ENCODE measurements at regions not wholly inside any gene's neighbourhood (a gene's known extent, or its start where the extent isn't known, plus 50 kb on each side); places are given as distances from the start of the nearest gene placed in this dataset.

- peaks cover 14 to 29% (median 18%) of the 10 kb centered on the region in 3 donors for H3K27me3 ChIP-seq (ENCODE audit: control insufficient read depth in 3 of 3, insufficient read depth in 3 of 3, low read length in 3 of 3)
- H3K9me3 ChIP-seq (ENCODE audit: control insufficient read depth in 3 of 3, low read length in 3 of 3) = no peaks in the 10 kb centered on the region
- no peaks in the 10 kb centered on the region for H3K36me3 ChIP-seq (ENCODE audit: control insufficient read depth in 3 of 3, insufficient read depth in 3 of 3, low read length in 3 of 3)
- H3K27ac ChIP-seq (ENCODE audit: low read depth, low read length) = no peak overlapping the region
- no peaks in the 10 kb centered on the region for H3K4me1 ChIP-seq (ENCODE audit: control insufficient read depth in 3 of 3, insufficient read depth in 3 of 3, low read length in 3 of 3)
- no peak overlapping the region for H3K4me3 ChIP-seq (ENCODE audit: low read length in 3 of 3)
- H3K9ac ChIP-seq (ENCODE audit: low read depth in 1 of 3, low read length in 3 of 3) = no peak overlapping the region
Observed at GRCh38 chr4:27090406-27090805, 229.8 kb downstream of the STIM2 start.

- Histone ChIP-seq H3K9ac (ENCODE audit: low read depth in 1 of 3, low read length in 3 of 3) (no peak overlapping the region), H3K4me3 (ENCODE audit: low read length in 3 of 3) (no peak overlapping the region), H3K4me1 (ENCODE audit: control insufficient read depth in 3 of 3, insufficient read depth in 3 of 3, low read length in 3 of 3) (no peaks in the 10 kb centered on the region), H3K27me3 (ENCODE audit: control insufficient read depth in 3 of 3, insufficient read depth in 3 of 3, low read length in 3 of 3) (peaks cover 3 to 16% (median 8%) of the 10 kb centered on the region in 3 donors), H3K27ac (ENCODE audit: low read depth, low read length) (no peak overlapping the region), H3K9me3 (ENCODE audit: control insufficient read depth in 3 of 3, low read length in 3 of 3) (no peaks in the 10 kb centered on the region), H3K36me3 (ENCODE audit: control insufficient read depth in 3 of 3, insufficient read depth in 3 of 3, low read length in 3 of 3) (no peaks in the 10 kb centered on the region)
Observed at GRCh38 chr4:27094224-27094623, 233.6 kb downstream of the STIM2 start.

GRCh38 chr4:27094783-27095182 lies 234.1 kb downstream of the STIM2 start:
- H3K4me3 ChIP-seq (ENCODE audit: low read length in 3 of 3) = no peak overlapping the region
- H3K27me3 ChIP-seq (ENCODE audit: control insufficient read depth in 3 of 3, insufficient read depth in 3 of 3, low read length in 3 of 3) = peaks cover 3 to 16% (median 4%) of the 10 kb centered on the region in 3 donors
- no peaks in the 10 kb centered on the region for H3K36me3 ChIP-seq (ENCODE audit: control insufficient read depth in 3 of 3, insufficient read depth in 3 of 3, low read length in 3 of 3)
- H3K9me3 ChIP-seq (ENCODE audit: control insufficient read depth in 3 of 3, low read length in 3 of 3) = no peaks in the 10 kb centered on the region
- no peak overlapping the region for H3K9ac ChIP-seq (ENCODE audit: low read depth in 1 of 3, low read length in 3 of 3)
- H3K4me1 ChIP-seq (ENCODE audit: control insufficient read depth in 3 of 3, insufficient read depth in 3 of 3, low read length in 3 of 3) = no peaks in the 10 kb centered on the region
- H3K27ac ChIP-seq (ENCODE audit: low read depth, low read length) = no peak overlapping the region

- no peak overlapping the region for H3K9ac ChIP-seq (ENCODE audit: low read depth in 1 of 3, low read length in 3 of 3)
Observed at GRCh38 chr4:27096142-27096824, 235.6 kb downstream of the STIM2 start.

GRCh38 chr4:27098034-27098433 lies 237.4 kb downstream of the STIM2 start:
- H3K27ac ChIP-seq (ENCODE audit: low read depth, low read length) = no peak overlapping the region
- no peak overlapping the region for H3K4me3 ChIP-seq (ENCODE audit: low read length in 3 of 3)
- no peak overlapping the region for H3K9ac ChIP-seq (ENCODE audit: low read depth in 1 of 3, low read length in 3 of 3)
- H3K4me1 ChIP-seq (ENCODE audit: control insufficient read depth in 3 of 3, insufficient read depth in 3 of 3, low read length in 3 of 3) = no peaks in the 10 kb centered on the region
- H3K27me3 ChIP-seq (ENCODE audit: control insufficient read depth in 3 of 3, insufficient read depth in 3 of 3, low read length in 3 of 3) = peaks cover 0 to 5% (median 0%) of the 10 kb centered on the region in 3 donors
- peaks cover 0 to 2% (median 0%) of the 10 kb centered on the region in 3 donors for H3K9me3 ChIP-seq (ENCODE audit: control insufficient read depth in 3 of 3, low read length in 3 of 3)
- no peaks in the 10 kb centered on the region for H3K36me3 ChIP-seq (ENCODE audit: control insufficient read depth in 3 of 3, insufficient read depth in 3 of 3, low read length in 3 of 3)

More at GRCh38 chr4:27096142-27096824, 235.6 kb downstream of the STIM2 start:
- Histone ChIP-seq H3K9me3 (ENCODE audit: control insufficient read depth in 3 of 3, low read length in 3 of 3) (no peaks in the 10 kb centered on the region), H3K27me3 (ENCODE audit: control insufficient read depth in 3 of 3, insufficient read depth in 3 of 3, low read length in 3 of 3) (peaks cover under 1 to 8% (median 3%) of the 10 kb centered on the region in 3 donors), H3K4me1 (ENCODE audit: control insufficient read depth in 3 of 3, insufficient read depth in 3 of 3, low read length in 3 of 3) (no peaks in the 10 kb centered on the region), H3K27ac (ENCODE audit: low read depth, low read length) (no peak overlapping the region), H3K36me3 (ENCODE audit: control insufficient read depth in 3 of 3, insufficient read depth in 3 of 3, low read length in 3 of 3) (no peaks in the 10 kb centered on the region), H3K4me3 (ENCODE audit: low read length in 3 of 3) (no peak overlapping the region)

GRCh38 chr4:27100713-27101112 lies 240.1 kb downstream of the STIM2 start:
- no peak overlapping the region for H3K4me3 ChIP-seq (ENCODE audit: low read length in 3 of 3)
- H3K9me3 ChIP-seq (ENCODE audit: control insufficient read depth in 3 of 3, low read length in 3 of 3) = peaks cover 0 to 2% (median 0%) of the 10 kb centered on the region in 3 donors
- H3K9ac ChIP-seq (ENCODE audit: low read depth in 1 of 3, low read length in 3 of 3) = no peak overlapping the region
- H3K27me3 ChIP-seq (ENCODE audit: control insufficient read depth in 3 of 3, insufficient read depth in 3 of 3, low read length in 3 of 3) = peaks cover 0 to 5% (median 0%) of the 10 kb centered on the region in 3 donors
- no peaks in the 10 kb centered on the region for H3K4me1 ChIP-seq (ENCODE audit: control insufficient read depth in 3 of 3, insufficient read depth in 3 of 3, low read length in 3 of 3)
- no peak overlapping the region for H3K27ac ChIP-seq (ENCODE audit: low read depth, low read length)
- H3K36me3 ChIP-seq (ENCODE audit: control insufficient read depth in 3 of 3, insufficient read depth in 3 of 3, low read length in 3 of 3) = no peaks in the 10 kb centered on the region

- H3K4me3 ChIP-seq (ENCODE audit: low read length in 3 of 3) = no peak overlapping the region
- H3K27ac ChIP-seq (ENCODE audit: low read depth, low read length) = no peak overlapping the region
- H3K36me3 ChIP-seq (ENCODE audit: control insufficient read depth in 3 of 3, insufficient read depth in 3 of 3, low read length in 3 of 3) = no peaks in the 10 kb centered on the region
- no peaks in the 10 kb centered on the region for H3K4me1 ChIP-seq (ENCODE audit: control insufficient read depth in 3 of 3, insufficient read depth in 3 of 3, low read length in 3 of 3)
- H3K9me3 ChIP-seq (ENCODE audit: control insufficient read depth in 3 of 3, low read length in 3 of 3) = peaks cover 0 to 2% (median 0%) of the 10 kb centered on the region in 3 donors
- H3K27me3 ChIP-seq (ENCODE audit: control insufficient read depth in 3 of 3, insufficient read depth in 3 of 3, low read length in 3 of 3) = peaks cover 0 to 5% (median 0%) of the 10 kb centered on the region in 3 donors
- H3K9ac ChIP-seq (ENCODE audit: low read depth in 1 of 3, low read length in 3 of 3) = no peak overlapping the region
Observed at GRCh38 chr4:27101126-27101525, 240.5 kb downstream of the STIM2 start.

GRCh38 chr4:27101561-27101960 lies 240.9 kb downstream of the STIM2 start:
- Histone ChIP-seq H3K9ac (ENCODE audit: low read depth in 1 of 3, low read length in 3 of 3) (no peak overlapping the region), H3K9me3 (ENCODE audit: control insufficient read depth in 3 of 3, low read length in 3 of 3) (peaks cover 0 to 2% (median 0%) of the 10 kb centered on the region in 3 donors), H3K27me3 (ENCODE audit: control insufficient read depth in 3 of 3, insufficient read depth in 3 of 3, low read length in 3 of 3) (peaks cover 0 to 5% (median 0%) of the 10 kb centered on the region in 3 donors), H3K36me3 (ENCODE audit: control insufficient read depth in 3 of 3, insufficient read depth in 3 of 3, low read length in 3 of 3) (no peaks in the 10 kb centered on the region), H3K27ac (ENCODE audit: low read depth, low read length) (no peak overlapping the region), H3K4me1 (ENCODE audit: control insufficient read depth in 3 of 3, insufficient read depth in 3 of 3, low read length in 3 of 3) (no peaks in the 10 kb centered on the region), H3K4me3 (ENCODE audit: low read length in 3 of 3) (no peak overlapping the region)

- H3K27ac ChIP-seq (ENCODE audit: low read depth, low read length) = no peak overlapping the region
- no peaks in the 10 kb centered on the region for H3K9me3 ChIP-seq (ENCODE audit: control insufficient read depth in 3 of 3, low read length in 3 of 3)
- H3K9ac ChIP-seq (ENCODE audit: low read depth in 1 of 3, low read length in 3 of 3) = no peak overlapping the region
Observed at GRCh38 chr4:27111627-27112026, 251.0 kb downstream of the STIM2 start.

GRCh38 chr4:27112587-27112986 lies 251.9 kb downstream of the STIM2 start:
- Histone ChIP-seq H3K9ac (ENCODE audit: low read depth in 1 of 3, low read length in 3 of 3) (no peak overlapping the region), H3K4me3 (ENCODE audit: low read length in 3 of 3) (no peak overlapping the region), H3K27me3 (ENCODE audit: control insufficient read depth in 3 of 3, insufficient read depth in 3 of 3, low read length in 3 of 3) (peaks cover 0 to 5% (median 0%) of the 10 kb centered on the region in 3 donors), H3K27ac (ENCODE audit: low read depth, low read length) (no peak overlapping the region), H3K36me3 (ENCODE audit: control insufficient read depth in 3 of 3, insufficient read depth in 3 of 3, low read length in 3 of 3) (no peaks in the 10 kb centered on the region), H3K9me3 (ENCODE audit: control insufficient read depth in 3 of 3, low read length in 3 of 3) (no peaks in the 10 kb centered on the region), H3K4me1 (ENCODE audit: control insufficient read depth in 3 of 3, insufficient read depth in 3 of 3, low read length in 3 of 3) (no peaks in the 10 kb centered on the region)

More at GRCh38 chr4:27111627-27112026, 251.0 kb downstream of the STIM2 start:
- Histone ChIP-seq H3K36me3 (ENCODE audit: control insufficient read depth in 3 of 3, insufficient read depth in 3 of 3, low read length in 3 of 3) (no peaks in the 10 kb centered on the region), H3K4me3 (ENCODE audit: low read length in 3 of 3) (no peak overlapping the region), H3K27me3 (ENCODE audit: control insufficient read depth in 3 of 3, insufficient read depth in 3 of 3, low read length in 3 of 3) (peaks cover 0 to 5% (median 0%) of the 10 kb centered on the region in 3 donors), H3K4me1 (ENCODE audit: control insufficient read depth in 3 of 3, insufficient read depth in 3 of 3, low read length in 3 of 3) (no peaks in the 10 kb centered on the region)
